ENCODE measurements at regions not wholly inside any gene's neighbourhood (a gene's known extent, or its start where the extent isn't known, plus 50 kb on each side); places are given as distances from the start of the nearest gene placed in this dataset.
"Not testable (repeated sequence)": the region's sequence is repeated elsewhere in the genome, so short reads cannot be mapped to it uniquely, and the experiment has no call there.

GRCh38 chr14:25699981-25700380, 650.0 kb upstream of the STXBP6 start:
- no peak for DNase-seq (ENCODE audit: low read depth)
- H3K4me3 ChIP-seq (ENCODE audit: low read length), result no peak overlapping the region
- TF ChIP-seq CTCF (IDR thresholded peaks at IDR 0.05; ENCODE audit: insufficient read depth, low read depth, low read length, missing control alignments), result no peak

GRCh38 chr14:25698111-25698510, 648.2 kb upstream of the STXBP6 start:
- DNase-seq (ENCODE audit: low read depth), result no peak
- H3K4me3 ChIP-seq (ENCODE audit: low read length), result no peak overlapping the region

GRCh38 chr14:25696176-25696575, 646.2 kb upstream of the STXBP6 start:
- TF ChIP-seq CTCF (IDR thresholded peaks at IDR 0.05; ENCODE audit: insufficient read depth, low read depth, low read length, missing control alignments), result no peak
- H3K4me3 ChIP-seq (ENCODE audit: low read length), result no peak overlapping the region
- no peak for DNase-seq (ENCODE audit: low read depth)

More at GRCh38 chr14:25698111-25698510, 648.2 kb upstream of the STXBP6 start:
- TF ChIP-seq CTCF (IDR thresholded peaks at IDR 0.05; ENCODE audit: insufficient read depth, low read depth, low read length, missing control alignments), result no peak

- DNase-seq (ENCODE audit: low read depth), result no peak
- TF ChIP-seq CTCF (IDR thresholded peaks at IDR 0.05; ENCODE audit: insufficient read depth, low read depth, low read length, missing control alignments), result no peak
These were observed 635.1 kb upstream of the STXBP6 start for GRCh38 chr14:25685004-25685403.

GRCh38 chr14:25680934-25681333, 631.0 kb upstream of the STXBP6 start:
- H3K4me3 ChIP-seq (ENCODE audit: low read length), result no peak overlapping the region
- TF ChIP-seq CTCF (IDR thresholded peaks at IDR 0.05; ENCODE audit: insufficient read depth, low read depth, low read length, missing control alignments), result no peak
- DNase-seq (ENCODE audit: low read depth), result no peak

More at GRCh38 chr14:25685004-25685403, 635.1 kb upstream of the STXBP6 start:
- no peak overlapping the region for H3K4me3 ChIP-seq (ENCODE audit: low read length)

- H3K4me3 ChIP-seq (ENCODE audit: low read length); DNase-seq (ENCODE audit: low read depth): not testable (repeated sequence)
These were observed 630.6 kb upstream of the STXBP6 start for GRCh38 chr14:25680511-25680910.

GRCh38 chr14:25677111-25677510, 627.2 kb upstream of the STXBP6 start:
- TF ChIP-seq CTCF (IDR thresholded peaks at IDR 0.05; ENCODE audit: insufficient read depth, low read depth, low read length, missing control alignments), result no peak
- no peak overlapping the region for H3K4me3 ChIP-seq (ENCODE audit: low read length)
- no peak for DNase-seq (ENCODE audit: low read depth)

Measured in epithelial cell of esophagus (primary cell).